ENCODE measurements at regions not wholly inside any gene's neighbourhood (a gene's known extent, or its start where the extent isn't known, plus 50 kb on each side); places are given as distances from the start of the nearest gene placed in this dataset.

GRCh38 chr10:55820478-55820877 is 540.6 kb downstream of the ZWINT start:
- TF ChIP-seq CTCF (conservative IDR thresholded peaks at IDR 0.05) (no peak), ZFX (IDR thresholded peaks at IDR 0.05) (no peak)

Data from C4-2B (cell line).